NCI-H446 (cell line): ENCODE measurements at regions not wholly inside any gene's neighbourhood (a gene's known extent, or its start where the extent isn't known, plus 50 kb on each side); places are given as distances from the start of the nearest gene placed in this dataset.
"Not testable (repeated sequence)": the region's sequence is repeated elsewhere in the genome, so short reads cannot be mapped to it uniquely, and the experiment has no call there.

Experiments used
- DNase-seq, 2 experiments: peaks; one replicate each; lab custom pipeline; 2025; lab: John Stamatoyannopoulos, UW

DNA sequence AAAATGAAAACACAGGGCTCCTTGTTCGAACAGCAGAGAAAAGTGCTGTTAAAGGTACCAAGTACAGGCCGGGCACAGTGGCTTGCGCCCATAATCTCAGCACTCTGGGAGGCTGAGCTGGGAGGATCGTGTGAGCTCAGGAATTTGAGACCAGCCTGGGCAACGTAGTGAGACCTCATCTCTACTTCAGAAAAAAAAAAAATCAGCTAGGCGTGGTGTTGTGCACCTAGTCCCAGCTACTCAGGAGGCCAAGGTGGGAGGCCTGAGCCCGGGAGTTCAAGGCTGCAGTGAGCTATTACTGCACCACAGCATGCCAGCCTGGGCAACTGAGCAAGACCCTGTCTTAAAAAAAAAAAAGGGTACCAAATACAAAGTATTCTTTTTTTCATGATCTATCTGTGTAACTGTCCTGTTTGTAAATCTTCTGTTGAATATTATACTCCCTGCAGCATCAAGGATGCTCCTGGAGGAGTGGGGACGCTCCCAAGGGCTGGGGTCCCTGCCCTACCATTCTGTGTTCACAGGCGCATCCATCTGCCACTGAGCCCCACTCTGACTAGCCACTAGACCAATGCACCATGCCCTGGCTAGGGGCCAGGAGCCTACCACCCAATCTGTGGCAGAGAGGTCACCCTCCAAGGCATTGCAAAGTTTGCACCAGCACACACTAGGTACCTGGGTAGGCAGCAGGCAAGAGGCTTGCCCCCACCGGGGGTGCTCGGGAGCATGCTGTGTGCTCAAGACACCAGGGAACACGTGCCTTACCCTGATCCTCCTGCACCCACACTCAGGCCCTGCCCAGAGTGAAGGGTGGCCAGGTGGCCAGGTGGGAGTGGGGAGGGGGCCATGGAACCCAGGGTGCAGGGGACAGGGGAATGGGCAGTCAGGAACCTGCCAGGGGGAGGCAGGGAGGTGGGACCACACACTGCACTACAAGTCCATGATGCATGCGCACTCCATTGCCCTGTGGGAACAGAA, 67.3 kb upstream of the KMT2C start:
- no peak for DNase-seq

DNA sequence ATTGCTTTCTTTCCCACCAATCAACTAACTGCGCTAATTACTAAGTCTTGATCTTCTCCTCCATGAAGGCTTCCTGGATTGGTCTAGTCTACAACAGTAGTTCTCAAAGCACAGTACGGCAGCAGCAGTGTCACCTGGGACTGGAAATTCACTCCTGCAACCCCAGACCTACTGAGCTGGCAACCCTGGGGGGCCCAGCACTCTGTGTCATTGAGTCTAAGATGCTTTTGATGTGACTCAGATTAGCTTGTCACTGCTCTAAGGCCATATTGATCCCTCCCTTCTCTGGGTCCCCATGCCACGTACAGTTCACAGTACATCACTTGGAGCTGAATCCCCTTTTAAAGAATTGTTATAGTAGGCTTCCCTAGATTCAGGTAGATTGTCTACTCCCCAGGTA, 65.7 kb upstream of the KMT2C start:
- no peak for DNase-seq

DNA sequence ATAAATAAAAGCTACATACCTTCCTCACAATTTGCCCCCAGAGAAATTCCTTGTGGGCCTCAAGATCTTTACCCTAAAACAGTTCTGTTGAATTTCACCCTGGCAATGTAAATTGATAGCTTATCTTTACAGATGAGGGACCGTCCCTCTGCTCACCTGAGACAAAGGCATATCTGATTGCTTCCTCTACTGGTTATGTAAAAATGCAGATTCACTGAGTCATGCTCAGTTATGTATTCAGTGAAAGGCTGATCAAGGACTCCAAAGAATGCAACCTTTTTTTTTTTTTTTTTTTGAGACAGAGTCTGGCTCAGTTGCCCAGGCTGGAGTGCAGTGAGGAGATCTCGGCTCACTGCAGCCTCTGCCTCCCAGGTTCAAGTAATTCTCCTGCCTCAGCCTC, 64.2 kb upstream of the KMT2C start:
- not testable (repeated sequence) for DNase-seq

DNA sequence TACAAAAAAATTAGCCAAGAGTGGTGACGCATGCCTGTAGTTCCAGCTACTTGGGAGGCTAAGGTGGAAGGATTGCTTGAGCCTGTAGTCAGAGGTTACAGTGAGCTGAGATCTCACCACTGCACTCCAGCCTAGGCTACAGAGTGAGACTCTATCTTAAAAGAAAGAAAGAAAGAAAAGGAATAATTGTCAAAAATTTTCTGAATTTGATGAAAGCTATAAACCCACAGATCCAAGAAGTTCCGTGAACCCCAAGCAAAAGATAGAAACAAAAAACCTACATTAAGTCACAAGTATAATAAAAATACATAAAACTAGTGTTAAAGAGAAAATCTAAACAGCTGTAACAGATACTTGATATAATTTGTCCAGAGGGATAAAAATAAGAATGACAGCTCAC, 60.1 kb upstream of the KMT2C start:
- no peak for DNase-seq

DNA sequence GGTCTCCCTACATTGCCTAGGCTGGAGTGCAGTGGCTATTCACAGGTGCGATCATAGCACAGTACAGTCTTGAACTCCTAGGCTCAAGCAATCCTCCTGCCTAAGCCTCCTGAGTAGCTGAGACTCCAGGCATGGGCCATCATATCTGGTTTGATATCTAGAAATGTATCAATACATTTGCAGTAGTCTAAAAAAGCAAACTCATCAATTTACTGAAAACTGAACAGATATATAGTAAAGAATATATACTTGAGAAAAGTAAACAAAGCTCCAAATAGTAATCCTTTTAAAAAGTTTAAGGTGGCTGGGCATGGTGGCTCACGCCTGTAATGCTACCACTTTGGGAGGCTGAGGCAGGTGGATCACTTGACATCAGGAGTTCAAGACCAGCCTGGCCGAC, 57.1 kb upstream of the KMT2C start:
- no peak for DNase-seq

DNA sequence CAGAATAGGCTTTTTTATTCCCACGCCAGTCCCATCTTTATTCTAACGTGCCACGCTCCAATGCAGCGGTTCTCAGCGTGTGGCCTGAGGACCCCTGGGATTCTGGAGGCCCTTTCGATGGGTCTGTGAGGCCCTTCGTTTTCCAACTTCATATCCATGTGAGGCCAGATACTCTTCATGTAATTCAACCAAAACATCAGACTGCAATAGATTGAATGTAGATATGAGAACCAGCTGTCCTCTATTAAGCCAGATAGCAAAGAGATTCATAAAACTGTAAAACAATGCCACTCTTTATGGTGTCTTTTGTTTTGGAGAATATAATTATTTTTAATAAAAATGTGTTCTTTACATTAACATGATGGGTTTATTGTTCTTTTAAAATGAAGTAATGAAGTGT, 53.2 kb upstream of the KMT2C start:
- no peak for DNase-seq

DNA sequence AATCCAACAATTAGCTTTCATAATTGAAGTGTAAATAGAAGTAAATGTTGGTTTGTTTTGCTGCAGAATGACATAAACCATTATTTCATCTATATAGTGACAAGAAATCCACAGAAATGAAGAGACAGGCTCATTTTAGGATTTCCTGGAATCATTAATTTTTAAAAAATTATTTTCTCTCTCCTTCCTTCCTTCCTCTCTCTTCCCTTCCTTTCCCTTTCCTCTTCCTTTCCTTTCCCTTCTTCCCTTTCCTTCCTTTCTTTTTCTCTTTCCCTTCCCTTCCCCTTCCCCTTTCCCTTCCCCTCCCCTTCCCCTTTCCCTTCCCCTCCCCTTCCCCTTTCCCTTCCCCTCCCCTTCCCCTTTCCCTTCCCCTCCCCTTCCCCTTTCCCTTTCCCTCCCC, 51.2 kb upstream of the KMT2C start:
- DNase-seq = no peak

DNA sequence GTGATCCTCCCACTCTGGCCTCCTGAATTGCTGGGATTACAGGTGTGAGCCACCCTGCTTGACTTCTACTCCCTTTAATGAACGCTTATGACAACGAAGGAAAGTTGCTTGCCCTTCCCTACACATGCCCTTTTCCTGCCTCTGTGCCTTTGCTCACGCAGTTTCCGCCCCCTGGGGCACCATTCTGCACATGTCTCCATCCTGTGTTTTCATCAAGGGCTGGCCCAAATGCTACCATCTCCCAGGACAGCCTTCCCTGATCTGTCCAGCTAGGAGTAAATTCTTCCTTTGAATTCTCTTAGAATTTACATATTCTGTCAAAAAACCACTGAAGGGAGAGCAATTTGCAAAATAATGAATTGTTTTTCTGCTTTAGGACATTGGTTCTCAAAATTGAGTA, 50.0 kb upstream of the KMT2C start:
- no peak for DNase-seq
